Epithelial cell of proximal tubule (primary cell): ENCODE measurements at regions not wholly inside any gene's neighbourhood (a gene's known extent, or its start where the extent isn't known, plus 50 kb on each side); places are given as distances from the start of the nearest gene placed in this dataset.

ENCODE experiments used
- DNase-seq: peaks from one replicate; pipeline ENCODE4 v3.0.0-alpha.2; 2011; ENCODE audit warnings: low read depth
- H3K4me3 ChIP-seq: 2 replicates; pipeline ENCODE4 v1.5.1; 2011; ENCODE audit warnings: low read depth, mild to moderate bottlenecking, low read length
- TF ChIP-seq, protein P1 (sequence below): conservative IDR thresholded peaks from 2 replicates; pipeline ENCODE4 v1.5.1; 2012; ENCODE audit warnings: low read depth, mild to moderate bottlenecking, low read length

DNA sequence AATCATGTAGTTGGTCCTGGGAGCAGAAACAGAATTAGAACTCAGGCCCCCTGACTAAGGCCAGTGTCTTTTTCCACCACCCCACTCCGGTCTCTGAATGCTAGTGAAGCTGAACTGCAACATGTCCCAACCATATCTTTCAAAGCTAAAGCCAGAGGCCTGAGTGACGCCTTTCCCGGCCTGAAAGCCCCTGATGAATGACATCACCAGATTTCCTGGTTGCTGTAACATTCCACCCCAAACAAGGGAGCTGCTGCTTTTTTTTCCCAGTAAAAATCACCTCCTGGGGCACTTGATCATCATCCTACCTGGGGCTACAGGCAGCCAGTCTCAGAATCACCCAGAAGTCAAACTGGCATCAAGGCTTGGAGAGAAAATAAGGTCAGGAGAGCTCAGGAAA, 162.7 kb downstream of the ARL4C start:
- DNase-seq, result no peak
- TF ChIP-seq, protein P1, sequence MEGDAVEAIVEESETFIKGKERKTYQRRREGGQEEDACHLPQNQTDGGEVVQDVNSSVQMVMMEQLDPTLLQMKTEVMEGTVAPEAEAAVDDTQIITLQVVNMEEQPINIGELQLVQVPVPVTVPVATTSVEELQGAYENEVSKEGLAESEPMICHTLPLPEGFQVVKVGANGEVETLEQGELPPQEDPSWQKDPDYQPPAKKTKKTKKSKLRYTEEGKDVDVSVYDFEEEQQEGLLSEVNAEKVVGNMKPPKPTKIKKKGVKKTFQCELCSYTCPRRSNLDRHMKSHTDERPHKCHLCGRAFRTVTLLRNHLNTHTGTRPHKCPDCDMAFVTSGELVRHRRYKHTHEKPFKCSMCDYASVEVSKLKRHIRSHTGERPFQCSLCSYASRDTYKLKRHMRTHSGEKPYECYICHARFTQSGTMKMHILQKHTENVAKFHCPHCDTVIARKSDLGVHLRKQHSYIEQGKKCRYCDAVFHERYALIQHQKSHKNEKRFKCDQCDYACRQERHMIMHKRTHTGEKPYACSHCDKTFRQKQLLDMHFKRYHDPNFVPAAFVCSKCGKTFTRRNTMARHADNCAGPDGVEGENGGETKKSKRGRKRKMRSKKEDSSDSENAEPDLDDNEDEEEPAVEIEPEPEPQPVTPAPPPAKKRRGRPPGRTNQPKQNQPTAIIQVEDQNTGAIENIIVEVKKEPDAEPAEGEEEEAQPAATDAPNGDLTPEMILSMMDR, result no peak
- H3K4me3 ChIP-seq, result no peak overlapping the region

DNA sequence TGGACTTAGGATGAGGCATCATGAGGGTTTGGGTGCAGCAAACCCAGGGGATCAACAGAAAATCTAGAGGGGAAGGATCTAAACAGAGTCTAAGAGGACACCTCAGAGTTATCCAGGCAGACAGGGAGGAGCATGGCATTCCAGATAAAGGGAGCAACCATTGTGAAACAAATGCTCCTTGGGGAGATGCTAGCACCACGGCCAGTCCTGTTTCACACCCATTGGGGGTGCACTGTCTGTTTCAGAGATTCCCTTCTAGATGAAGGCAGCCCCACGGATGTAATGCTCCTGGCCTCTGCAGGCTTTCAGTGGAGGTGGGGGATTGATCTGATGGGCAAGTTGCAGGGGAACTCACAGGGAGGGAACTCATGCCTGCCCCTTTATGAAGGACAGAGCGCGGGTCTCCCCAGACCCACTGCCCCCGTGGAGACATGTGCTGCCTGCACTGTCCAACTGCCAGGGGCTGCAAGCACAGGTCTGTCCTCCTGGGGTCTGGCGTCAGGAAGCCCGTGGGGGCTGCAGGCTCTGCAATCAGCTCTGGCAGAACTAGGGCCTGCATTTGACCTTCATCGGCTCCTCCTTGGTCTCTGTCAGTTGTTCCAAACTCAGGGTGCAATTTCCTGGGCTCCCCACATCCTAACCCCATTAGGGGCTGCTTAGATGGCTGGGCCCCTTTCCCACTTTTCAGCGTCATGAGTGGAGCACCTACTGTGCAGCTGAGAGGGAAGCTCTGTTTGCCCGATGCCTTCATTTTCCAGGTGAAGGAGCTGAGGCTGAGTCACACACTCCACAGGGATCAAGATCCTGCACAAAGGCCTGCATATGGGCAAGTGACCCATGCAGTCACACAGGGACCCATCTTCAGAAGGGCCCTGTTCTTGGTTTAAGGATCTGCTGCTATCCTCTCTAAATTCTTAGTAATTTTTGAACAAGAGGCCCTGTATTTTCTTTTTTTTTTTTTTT, 163.4 kb downstream of the ARL4C start:
- no peak overlapping the region for H3K4me3 ChIP-seq
- DNase-seq, result no peak
- TF ChIP-seq, protein P1, result no peak

DNA sequence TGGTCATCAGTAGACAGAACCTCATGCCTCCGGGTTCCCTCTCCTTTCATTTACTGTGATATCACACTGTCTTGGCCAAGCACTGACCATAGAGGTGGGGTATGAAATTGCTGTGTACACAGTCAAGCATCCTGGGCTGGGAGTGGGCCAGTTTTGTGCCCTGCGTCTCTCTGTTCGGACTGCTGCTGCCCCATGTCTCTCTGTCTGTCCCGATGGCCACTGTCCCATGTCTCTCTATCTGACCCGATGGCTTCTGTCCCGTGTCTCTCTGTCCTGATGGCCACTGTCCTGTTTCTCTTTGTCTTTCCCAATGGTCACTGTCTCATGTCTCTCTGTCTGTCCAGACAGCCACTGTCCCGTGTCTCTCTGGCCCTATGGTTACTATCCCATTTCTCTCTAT, 164.9 kb downstream of the ARL4C start:
- no peak overlapping the region for H3K4me3 ChIP-seq
- TF ChIP-seq, protein P1, result no peak
- no peak for DNase-seq

DNA sequence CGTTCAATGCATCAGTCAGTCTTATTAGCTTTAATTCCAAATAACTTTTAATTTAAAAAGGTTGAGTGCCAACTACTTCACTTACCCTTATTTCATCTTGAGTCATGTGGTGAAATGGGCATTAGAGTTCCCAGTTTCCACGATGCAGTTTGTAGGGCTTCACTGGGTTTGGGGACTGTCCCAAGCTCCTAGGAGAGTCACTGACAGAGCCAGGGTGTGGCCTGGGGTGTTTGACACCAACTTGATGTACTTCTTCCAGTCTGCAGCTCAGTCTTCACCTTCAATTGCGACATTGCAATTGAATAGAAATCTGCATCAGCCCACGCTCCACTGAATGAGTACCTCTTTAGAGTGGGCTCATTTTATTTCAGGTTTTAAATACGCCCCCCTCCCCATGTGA, 165.3 kb downstream of the ARL4C start:
- no peak for DNase-seq
- no peak overlapping the region for H3K4me3 ChIP-seq
- TF ChIP-seq, protein P1, result no peak

DNA sequence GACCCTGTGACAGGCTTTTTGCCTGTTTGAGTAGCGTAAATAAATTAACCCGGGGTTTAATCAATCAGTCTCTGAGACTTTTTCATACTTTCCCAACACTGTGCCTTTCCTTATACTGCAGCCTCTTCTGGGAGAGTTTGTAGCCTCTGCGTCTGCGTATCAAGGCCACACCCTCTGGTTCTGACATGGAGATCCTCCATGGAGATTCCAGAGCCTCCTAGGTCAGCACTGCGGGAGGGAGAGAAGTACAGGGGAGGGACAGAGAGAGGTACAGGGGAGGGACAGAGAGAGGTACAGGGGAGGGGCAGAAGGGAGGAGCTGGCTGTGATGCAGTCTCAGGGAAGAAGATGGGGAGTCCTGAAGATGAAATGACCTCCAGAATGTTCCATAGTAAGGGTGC, 166.0 kb downstream of the ARL4C start:
- no peak for DNase-seq
- no peak overlapping the region for H3K4me3 ChIP-seq

DNA sequence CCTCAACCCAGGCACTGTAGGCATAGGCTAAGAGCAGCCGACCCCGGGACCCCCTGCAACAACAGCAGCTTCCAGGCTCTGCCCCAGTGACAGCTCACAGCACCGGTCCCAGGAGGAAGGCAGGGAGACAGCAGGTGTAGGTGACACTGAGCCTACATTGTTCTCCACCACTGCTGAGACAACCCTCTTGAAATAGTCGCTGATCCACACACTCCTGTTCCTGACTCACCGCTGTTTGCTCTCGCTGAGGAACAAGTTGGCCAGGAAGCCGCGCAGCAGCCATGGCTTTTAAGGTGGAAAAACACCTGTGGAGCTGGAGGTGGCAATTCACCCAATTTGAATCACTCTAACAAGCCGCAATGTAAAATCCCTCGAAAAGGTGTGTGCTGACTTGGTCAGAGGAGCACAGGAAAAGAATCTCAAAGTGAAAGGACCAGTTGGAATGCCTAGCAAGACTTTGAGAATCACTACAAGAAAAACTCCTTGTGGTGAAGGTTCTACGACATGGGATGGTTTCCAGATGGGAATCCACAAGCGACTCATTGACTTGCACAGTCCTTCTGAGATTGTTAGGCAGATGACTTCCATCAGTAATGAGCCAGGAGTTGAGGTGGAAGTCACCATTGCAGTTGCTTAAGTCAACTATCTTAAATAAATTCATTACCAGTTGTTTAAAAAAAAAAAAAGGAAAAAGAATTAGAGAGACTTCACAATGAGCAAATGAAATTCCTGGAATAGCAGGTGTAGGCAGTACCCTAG, 167.5 kb downstream of the ARL4C start:
- TF ChIP-seq, protein P1, result no peak
- no peak for DNase-seq
- no peak overlapping the region for H3K4me3 ChIP-seq

More for the DNA sequence above, 166.0 kb downstream of the ARL4C start:
- TF ChIP-seq, protein P1, result no peak
